ENCODE measurements at regions not wholly inside any gene's neighbourhood (a gene's known extent, or its start where the extent isn't known, plus 50 kb on each side); places are given as distances from the start of the nearest gene placed in this dataset.

- no peaks in the 10 kb centered on the region for H3K27me3 ChIP-seq
- TF ChIP-seq CTCF (IDR thresholded peaks at IDR 0.05) (no peak), EP300 (IDR thresholded peaks at IDR 0.05) (no peak), POLR2A (IDR thresholded peaks at IDR 0.05) (no peak)
- intact Hi-C loops (cut with DNase I) = no loop called here
- DNase-seq = no peak
- peaks cover 9% of the 10 kb centered on the region for H3K4me1 ChIP-seq (ENCODE audit: insufficient read depth)
- no peak overlapping the region for H3K27ac ChIP-seq
- no peaks in the 10 kb centered on the region for H3K9me3 ChIP-seq
- H3K36me3 ChIP-seq = no peaks in the 10 kb centered on the region
- no peak overlapping the region for H3K4me3 ChIP-seq
Observed at GRCh38 chr3:64880916-64881315, 193.1 kb upstream of the ADAMTS9 start.

GRCh38 chr3:64878362-64878761 lies 190.6 kb upstream of the ADAMTS9 start:
- no peak for DNase-seq
- Histone ChIP-seq H3K27ac (no peak overlapping the region), H3K4me1 (ENCODE audit: insufficient read depth) (peaks cover 3% of the 10 kb centered on the region), H3K36me3 (no peaks in the 10 kb centered on the region), H3K4me3 (no peak overlapping the region), H3K27me3 (no peaks in the 10 kb centered on the region), H3K9me3 (no peaks in the 10 kb centered on the region)
- TF ChIP-seq POLR2A (IDR thresholded peaks at IDR 0.05) = no peak
- no peak for TF ChIP-seq CTCF (IDR thresholded peaks at IDR 0.05)
- TF ChIP-seq EP300 (IDR thresholded peaks at IDR 0.05) = no peak
- 59 to 68% (median 60%) methylated on average over 2 of the region's 2 CpGs for WGBS, 3 donors
- intact Hi-C loops (cut with DNase I) = no loop called here

GRCh38 chr3:64873400-64873799 lies 185.6 kb upstream of the ADAMTS9 start:
- Histone ChIP-seq H3K4me3 (no peak overlapping the region), H3K4me1 (ENCODE audit: insufficient read depth) (peaks cover 2% of the 10 kb centered on the region), H3K36me3 (no peaks in the 10 kb centered on the region), H3K27ac (no peak overlapping the region), H3K27me3 (no peaks in the 10 kb centered on the region), H3K9me3 (no peaks in the 10 kb centered on the region)
- DNase-seq = no peak
- intact Hi-C loops (cut with DNase I) = no loop called here
- 71 to 83% (median 77%) methylated on average over 1 of the region's 1 CpG for WGBS, 3 donors
- TF ChIP-seq CTCF (IDR thresholded peaks at IDR 0.05) (no peak), EP300 (IDR thresholded peaks at IDR 0.05) (no peak), POLR2A (IDR thresholded peaks at IDR 0.05) (no peak)

GRCh38 chr3:64872345-64872744 lies 184.5 kb upstream of the ADAMTS9 start:
- no peak for DNase-seq
- no peaks in the 10 kb centered on the region for H3K27me3 ChIP-seq
- H3K4me3 ChIP-seq = no peak overlapping the region
- H3K4me1 ChIP-seq (ENCODE audit: insufficient read depth) = no peaks in the 10 kb centered on the region
- no peaks in the 10 kb centered on the region for H3K36me3 ChIP-seq
- no peak for TF ChIP-seq EP300 (IDR thresholded peaks at IDR 0.05)
- no peak for TF ChIP-seq CTCF (IDR thresholded peaks at IDR 0.05)
- no peak for TF ChIP-seq POLR2A (IDR thresholded peaks at IDR 0.05)
- H3K27ac ChIP-seq = no peak overlapping the region
- intact Hi-C loops (cut with DNase I) = no loop called here
- H3K9me3 ChIP-seq = no peaks in the 10 kb centered on the region

GRCh38 chr3:64871834-64872249 lies 184.0 kb upstream of the ADAMTS9 start:
- 40 to 63% (median 56%) methylated on average over 2 of the region's 2 CpGs for WGBS, 3 donors

More at GRCh38 chr3:64871834-64872249, 184.0 kb upstream of the ADAMTS9 start:
- Histone ChIP-seq H3K9me3 (no peaks in the 10 kb centered on the region), H3K27ac (no peak overlapping the region), H3K4me1 (ENCODE audit: insufficient read depth) (no peaks in the 10 kb centered on the region), H3K4me3 (no peak overlapping the region), H3K36me3 (no peaks in the 10 kb centered on the region), H3K27me3 (no peaks in the 10 kb centered on the region)
- TF ChIP-seq EP300 (IDR thresholded peaks at IDR 0.05) (no peak), CTCF (IDR thresholded peaks at IDR 0.05) (no peak), POLR2A (IDR thresholded peaks at IDR 0.05) (no peak)
- intact Hi-C loops (cut with DNase I) = no loop called here
- DNase-seq = no peak

Measured in ovary (tissue), 7 donors.